ENCODE measurements at regions not wholly inside any gene's neighbourhood (a gene's known extent, or its start where the extent isn't known, plus 50 kb on each side); places are given as distances from the start of the nearest gene placed in this dataset.

- DNase-seq (ENCODE audit: low read depth in 2 of 2): no peak
- TF ChIP-seq CTCF (IDR thresholded peaks at IDR 0.05; ENCODE audit: low read depth, low read length): no peak
These were observed 54.6 kb upstream of the PLXNA4 start for GRCh38 chr7:132630834-132631233.

More at GRCh38 chr7:132630834-132631233, 54.6 kb upstream of the PLXNA4 start:
- no peak overlapping the region for H3K4me3 ChIP-seq (replicated peaks in 1 of 2; ENCODE audit: low read depth in 2 of 2, low read length in 2 of 2)
